ENCODE measurements at regions not wholly inside any gene's neighbourhood (a gene's known extent, or its start where the extent isn't known, plus 50 kb on each side); places are given as distances from the start of the nearest gene placed in this dataset.

DNA sequence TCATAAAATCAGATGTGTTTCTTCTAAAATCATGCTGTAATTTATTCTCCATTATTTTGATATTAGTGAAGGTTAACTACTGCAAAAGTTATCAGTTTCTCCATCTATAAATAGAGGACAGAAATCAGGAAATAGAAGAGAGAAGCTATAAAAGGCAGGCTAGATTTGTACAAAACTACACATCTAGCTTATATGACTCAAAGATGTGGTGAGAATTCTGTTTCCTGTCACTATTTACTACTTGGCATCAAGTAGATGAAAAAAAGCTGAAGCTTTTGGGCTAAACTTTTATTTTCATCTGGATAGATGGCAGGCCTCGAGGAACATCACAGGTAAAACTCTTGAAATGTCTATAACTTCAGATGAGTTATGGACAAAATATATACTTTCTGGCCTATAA lies 49.8 kb upstream of the NAB1 start:
- no peak overlapping the region for H3K4me3 ChIP-seq (ENCODE audit: low read length in 3 of 3)
- H3K9me3 ChIP-seq (ENCODE audit: control insufficient read depth in 2 of 3, insufficient read depth in 1 of 3, low read length in 3 of 3), result no peaks in the 10 kb centered on the region
- intact Hi-C loops (cut with DNase I), result no loop called here
- H3K36me3 ChIP-seq (ENCODE audit: control insufficient read depth in 2 of 3, insufficient read depth in 3 of 3, low read length in 3 of 3), result no peaks in the 10 kb centered on the region
- no peaks in the 10 kb centered on the region for H3K4me1 ChIP-seq (ENCODE audit: control insufficient read depth in 2 of 3, insufficient read depth in 2 of 3, low read depth in 1 of 3, low read length in 3 of 3)
- FAIRE-seq (no peak), DNase-seq (no peak)
- H3K27me3 ChIP-seq (ENCODE audit: control insufficient read depth, insufficient read depth, low read length), result no peaks in the 10 kb centered on the region
- TF ChIP-seq CTCF (IDR thresholded peaks at IDR 0.05; ENCODE audit: borderline replicate concordance, extremely low read depth, insufficient read depth), result no peak
- no peak overlapping the region for H3K27ac ChIP-seq (ENCODE audit: low read depth in 2 of 2, low read length in 2 of 2)
- no peak overlapping the region for H3K9ac ChIP-seq (ENCODE audit: low read length in 3 of 3)
